ENCODE measurements at regions not wholly inside any gene's neighbourhood (a gene's known extent, or its start where the extent isn't known, plus 50 kb on each side); places are given as distances from the start of the nearest gene placed in this dataset.

- no peaks in the 10 kb centered on the region for H3K27me3 ChIP-seq (ENCODE audit: control insufficient read depth in 2 of 2, insufficient read depth in 1 of 2, low read length in 1 of 2)
- no peaks in the 10 kb centered on the region for H3K36me3 ChIP-seq (ENCODE audit: control insufficient read depth in 2 of 2, insufficient read depth in 2 of 2, low read length in 1 of 2)
- H3K4me1 ChIP-seq (ENCODE audit: control insufficient read depth in 2 of 2, insufficient read depth in 2 of 2, low read length in 2 of 2): no peaks in the 10 kb centered on the region
- WGBS: 87% methylated on average over 1 of the region's 1 CpG
- no peak for DNase-seq (ENCODE audit: low read depth in 6 of 9, low spot score in 9 of 9)
- H3K27ac ChIP-seq (ENCODE audit: low read depth in 1 of 2, low read length in 1 of 2): no peak overlapping the region
- H3K4me3 ChIP-seq (ENCODE audit: low read length in 2 of 2): no peak overlapping the region
- no peaks in the 10 kb centered on the region for H3K9me3 ChIP-seq (ENCODE audit: control insufficient read depth in 2 of 2, insufficient read depth in 1 of 2, low read length in 1 of 2)
Measured at GRCh38 chr13:107968470-107968869, 246.9 kb downstream of the LIG4 start.

GRCh38 chr13:107964395-107964794 lies 250.9 kb downstream of the LIG4 start:
- no peak overlapping the region for H3K4me3 ChIP-seq (ENCODE audit: low read length in 2 of 2)
- H3K36me3 ChIP-seq (ENCODE audit: control insufficient read depth in 2 of 2, insufficient read depth in 2 of 2, low read length in 1 of 2): no peaks in the 10 kb centered on the region
- H3K27me3 ChIP-seq (ENCODE audit: control insufficient read depth in 2 of 2, insufficient read depth in 1 of 2, low read length in 1 of 2): no peaks in the 10 kb centered on the region
- H3K9me3 ChIP-seq (ENCODE audit: control insufficient read depth in 2 of 2, insufficient read depth in 1 of 2, low read length in 1 of 2): no peaks in the 10 kb centered on the region
- WGBS: 90% methylated on average over 5 of the region's 5 CpGs
- no peak overlapping the region for H3K27ac ChIP-seq (ENCODE audit: low read depth in 1 of 2, low read length in 1 of 2)
- no peak for DNase-seq (ENCODE audit: low read depth in 6 of 9, low spot score in 9 of 9)
- no peaks in the 10 kb centered on the region for H3K4me1 ChIP-seq (ENCODE audit: control insufficient read depth in 2 of 2, insufficient read depth in 2 of 2, low read length in 2 of 2)

DNA sequence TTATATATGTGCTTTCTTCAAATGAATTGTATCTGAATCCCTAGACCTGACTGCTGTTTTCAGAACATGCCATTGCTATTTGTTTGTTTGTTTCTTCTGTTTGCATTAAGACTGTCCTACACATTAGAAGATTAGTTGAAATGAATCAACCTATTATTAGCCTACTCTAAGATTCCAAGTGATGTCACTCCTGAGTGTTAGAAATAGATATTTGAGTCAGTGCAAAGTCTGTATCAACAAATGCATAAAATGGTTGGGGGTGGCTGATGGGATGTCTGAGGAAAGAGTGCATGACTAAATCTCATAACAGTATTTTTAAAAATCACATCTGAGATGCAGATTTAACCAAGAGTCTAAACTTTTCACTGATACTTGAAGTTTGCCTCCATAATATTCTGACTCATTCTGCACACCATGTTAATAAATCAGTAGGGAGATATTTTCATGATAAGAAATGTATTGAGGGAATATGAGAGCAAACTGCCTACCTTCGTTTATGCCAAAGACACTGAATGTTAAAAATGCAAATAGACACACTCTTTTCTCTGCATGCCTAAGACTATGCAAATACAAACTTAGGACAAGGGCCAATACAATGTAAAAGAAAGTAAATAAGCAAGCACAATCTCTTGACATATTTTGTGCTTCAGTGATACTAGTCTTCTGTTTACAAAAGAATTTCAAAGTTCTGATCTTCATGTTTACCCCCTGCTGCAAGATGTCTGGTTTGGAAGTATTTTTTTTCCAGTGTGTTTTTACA lies 253.3 kb downstream of the LIG4 start:
- no peaks in the 10 kb centered on the region for H3K9me3 ChIP-seq (ENCODE audit: control insufficient read depth in 2 of 2, insufficient read depth in 1 of 2, low read length in 1 of 2)
- H3K4me1 ChIP-seq (ENCODE audit: control insufficient read depth in 2 of 2, insufficient read depth in 2 of 2, low read length in 2 of 2): no peaks in the 10 kb centered on the region
- 65% methylated on average over 1 of the region's 1 CpG for WGBS
- H3K4me3 ChIP-seq (ENCODE audit: low read length in 2 of 2): no peak overlapping the region
- H3K27ac ChIP-seq (ENCODE audit: low read depth in 1 of 2, low read length in 1 of 2): no peak overlapping the region
- H3K36me3 ChIP-seq (ENCODE audit: control insufficient read depth in 2 of 2, insufficient read depth in 2 of 2, low read length in 1 of 2): no peaks in the 10 kb centered on the region
- DNase-seq (ENCODE audit: low read depth in 6 of 9, low spot score in 9 of 9): no peak
- H3K27me3 ChIP-seq (ENCODE audit: control insufficient read depth in 2 of 2, insufficient read depth in 1 of 2, low read length in 1 of 2): no peaks in the 10 kb centered on the region

DNA sequence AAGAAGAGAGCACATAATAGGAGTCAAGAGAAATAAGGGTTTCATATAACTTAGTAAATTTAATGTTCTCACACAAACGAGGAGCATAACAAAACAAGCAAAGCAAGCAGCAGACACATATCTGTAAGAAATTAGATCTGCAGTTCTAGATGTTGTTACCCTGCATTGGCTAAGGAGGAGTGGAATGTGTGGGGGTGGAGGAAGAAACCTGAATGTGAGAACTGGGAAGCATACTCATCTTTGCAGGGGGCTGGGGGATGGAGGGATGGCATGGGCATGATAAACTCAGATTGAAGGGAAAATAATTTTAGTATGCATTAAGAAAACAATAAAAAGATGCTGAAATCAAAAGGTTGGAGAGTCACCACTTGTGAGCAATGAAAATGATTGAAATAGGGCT lies 255.0 kb downstream of the LIG4 start:
- Histone ChIP-seq H3K4me3 (ENCODE audit: low read length in 2 of 2) (no peak overlapping the region), H3K36me3 (ENCODE audit: control insufficient read depth in 2 of 2, insufficient read depth in 2 of 2, low read length in 1 of 2) (no peaks in the 10 kb centered on the region), H3K4me1 (ENCODE audit: control insufficient read depth in 2 of 2, insufficient read depth in 2 of 2, low read length in 2 of 2) (no peaks in the 10 kb centered on the region), H3K27ac (ENCODE audit: low read depth in 1 of 2, low read length in 1 of 2) (no peak overlapping the region), H3K9me3 (ENCODE audit: control insufficient read depth in 2 of 2, insufficient read depth in 1 of 2, low read length in 1 of 2) (no peaks in the 10 kb centered on the region), H3K27me3 (ENCODE audit: control insufficient read depth in 2 of 2, insufficient read depth in 1 of 2, low read length in 1 of 2) (no peaks in the 10 kb centered on the region)
- DNase-seq (ENCODE audit: low read depth in 6 of 9, low spot score in 9 of 9): no peak
- 64% methylated on average over 1 of the region's 1 CpG for whole genome bisulfite sequencing

DNA sequence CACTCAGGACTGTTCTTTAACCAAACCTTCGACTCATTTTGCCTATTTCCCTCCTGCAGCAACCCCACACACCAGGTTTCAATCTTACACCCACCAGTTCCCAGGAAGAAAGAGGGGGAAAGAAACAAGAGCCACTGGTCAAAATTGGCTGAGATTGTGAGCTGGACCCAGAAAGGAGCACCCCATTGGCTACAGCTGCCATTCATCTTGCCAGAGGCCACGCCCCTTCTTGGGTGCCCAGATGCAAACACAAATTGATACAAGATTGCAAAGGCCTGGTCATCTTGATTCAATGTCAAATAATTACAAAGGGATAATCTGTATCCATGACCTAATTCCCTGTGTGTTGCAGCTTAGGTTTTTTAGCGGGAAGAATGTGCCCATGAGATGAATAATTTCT lies 258.4 kb downstream of the LIG4 start:
- WGBS: 84% methylated on average over 3 of the region's 3 CpGs
- Histone ChIP-seq H3K36me3 (ENCODE audit: control insufficient read depth in 2 of 2, insufficient read depth in 2 of 2, low read length in 1 of 2) (no peaks in the 10 kb centered on the region), H3K27ac (ENCODE audit: low read depth in 1 of 2, low read length in 1 of 2) (no peak overlapping the region), H3K4me3 (ENCODE audit: low read length in 2 of 2) (no peak overlapping the region), H3K9me3 (ENCODE audit: control insufficient read depth in 2 of 2, insufficient read depth in 1 of 2, low read length in 1 of 2) (no peaks in the 10 kb centered on the region), H3K27me3 (ENCODE audit: control insufficient read depth in 2 of 2, insufficient read depth in 1 of 2, low read length in 1 of 2) (no peaks in the 10 kb centered on the region), H3K4me1 (ENCODE audit: control insufficient read depth in 2 of 2, insufficient read depth in 2 of 2, low read length in 2 of 2) (no peaks in the 10 kb centered on the region)
- no peak for DNase-seq (ENCODE audit: low read depth in 6 of 9, low spot score in 9 of 9)

- 76% methylated on average over 4 of the region's 4 CpGs for WGBS
- Histone ChIP-seq H3K27me3 (ENCODE audit: control insufficient read depth in 2 of 2, insufficient read depth in 1 of 2, low read length in 1 of 2) (no peaks in the 10 kb centered on the region), H3K4me1 (ENCODE audit: control insufficient read depth in 2 of 2, insufficient read depth in 2 of 2, low read length in 2 of 2) (no peaks in the 10 kb centered on the region), H3K27ac (ENCODE audit: low read depth in 1 of 2, low read length in 1 of 2) (no peak overlapping the region), H3K9me3 (ENCODE audit: control insufficient read depth in 2 of 2, insufficient read depth in 1 of 2, low read length in 1 of 2) (peaks cover 0 to 9% of the 10 kb centered on the region in 2 donors), H3K36me3 (ENCODE audit: control insufficient read depth in 2 of 2, insufficient read depth in 2 of 2, low read length in 1 of 2) (no peaks in the 10 kb centered on the region), H3K4me3 (ENCODE audit: low read length in 2 of 2) (no peak overlapping the region)
- no peak for DNase-seq (ENCODE audit: low read depth in 6 of 9, low spot score in 9 of 9)
Measured at GRCh38 chr13:107942030-107942617, 273.2 kb downstream of the LIG4 start.

GRCh38 chr13:107941345-107942029 lies 273.8 kb downstream of the LIG4 start:
- Histone ChIP-seq H3K36me3 (ENCODE audit: control insufficient read depth in 2 of 2, insufficient read depth in 2 of 2, low read length in 1 of 2) (no peaks in the 10 kb centered on the region), H3K4me3 (ENCODE audit: low read length in 2 of 2) (no peak overlapping the region), H3K9me3 (ENCODE audit: control insufficient read depth in 2 of 2, insufficient read depth in 1 of 2, low read length in 1 of 2) (peaks cover 0 to 9% of the 10 kb centered on the region in 2 donors), H3K27ac (ENCODE audit: low read depth in 1 of 2, low read length in 1 of 2) (no peak overlapping the region), H3K4me1 (ENCODE audit: control insufficient read depth in 2 of 2, insufficient read depth in 2 of 2, low read length in 2 of 2) (no peaks in the 10 kb centered on the region), H3K27me3 (ENCODE audit: control insufficient read depth in 2 of 2, insufficient read depth in 1 of 2, low read length in 1 of 2) (no peaks in the 10 kb centered on the region)
- DNase-seq (ENCODE audit: low read depth in 6 of 9, low spot score in 9 of 9): no peak
- 73% methylated on average over 2 of the region's 2 CpGs for WGBS

- no peaks in the 10 kb centered on the region for H3K27me3 ChIP-seq (ENCODE audit: control insufficient read depth in 2 of 2, insufficient read depth in 1 of 2, low read length in 1 of 2)
- H3K9me3 ChIP-seq (ENCODE audit: control insufficient read depth in 2 of 2, insufficient read depth in 1 of 2, low read length in 1 of 2): peaks cover 0 to 9% of the 10 kb centered on the region in 2 donors
- H3K4me1 ChIP-seq (ENCODE audit: control insufficient read depth in 2 of 2, insufficient read depth in 2 of 2, low read length in 2 of 2): no peaks in the 10 kb centered on the region
- no peak overlapping the region for H3K27ac ChIP-seq (ENCODE audit: low read depth in 1 of 2, low read length in 1 of 2)
- H3K36me3 ChIP-seq (ENCODE audit: control insufficient read depth in 2 of 2, insufficient read depth in 2 of 2, low read length in 1 of 2): no peaks in the 10 kb centered on the region
- no peak overlapping the region for H3K4me3 ChIP-seq (ENCODE audit: low read length in 2 of 2)
- WGBS: 85% methylated on average over 2 of the region's 2 CpGs
- DNase-seq (ENCODE audit: low read depth in 6 of 9, low spot score in 9 of 9): no peak
Measured at GRCh38 chr13:107937848-107938247, 277.5 kb downstream of the LIG4 start.

GRCh38 chr13:107931056-107931455 lies 284.3 kb downstream of the LIG4 start:
- no peaks in the 10 kb centered on the region for H3K27me3 ChIP-seq (ENCODE audit: control insufficient read depth in 2 of 2, insufficient read depth in 1 of 2, low read length in 1 of 2)
- H3K9me3 ChIP-seq (ENCODE audit: control insufficient read depth in 2 of 2, insufficient read depth in 1 of 2, low read length in 1 of 2): peaks cover 0 to 9% of the 10 kb centered on the region in 2 donors
- H3K36me3 ChIP-seq (ENCODE audit: control insufficient read depth in 2 of 2, insufficient read depth in 2 of 2, low read length in 1 of 2): no peaks in the 10 kb centered on the region
- no peak overlapping the region for H3K4me3 ChIP-seq (ENCODE audit: low read length in 2 of 2)
- H3K4me1 ChIP-seq (ENCODE audit: control insufficient read depth in 2 of 2, insufficient read depth in 2 of 2, low read length in 2 of 2): no peaks in the 10 kb centered on the region
- DNase-seq (ENCODE audit: low read depth in 6 of 9, low spot score in 9 of 9): no peak
- no peak overlapping the region for H3K27ac ChIP-seq (ENCODE audit: low read depth in 1 of 2, low read length in 1 of 2)
- WGBS: 92% methylated on average over 4 of the region's 4 CpGs
